Fibroblast of lung (primary cell): ENCODE measurements at regions not wholly inside any gene's neighbourhood (a gene's known extent, or its start where the extent isn't known, plus 50 kb on each side); places are given as distances from the start of the nearest gene placed in this dataset.

Source experiments
- CTCF ChIP-seq, 2 donors: IDR thresholded peaks in 1 of 2; conservative IDR thresholded peaks in 1 of 2; 1 replicate in 1 of 2; 2 replicates in 1 of 2; pipeline ENCODE4 v1.5.1; 2011 to 2012; ENCODE audit warnings: low read length in 2 of 2, control low read depth in 1 of 2, inconsistent platforms in 1 of 2, low read depth in 1 of 2, mild to moderate bottlenecking in 1 of 2
- EZH2 ChIP-seq: IDR thresholded peaks from 2 replicates; pipeline ENCODE4 v1.5.1; 2012; ENCODE audit warnings: low read length, control low read depth, mild to moderate bottlenecking; ENCODE audit errors: missing control alignments

DNA sequence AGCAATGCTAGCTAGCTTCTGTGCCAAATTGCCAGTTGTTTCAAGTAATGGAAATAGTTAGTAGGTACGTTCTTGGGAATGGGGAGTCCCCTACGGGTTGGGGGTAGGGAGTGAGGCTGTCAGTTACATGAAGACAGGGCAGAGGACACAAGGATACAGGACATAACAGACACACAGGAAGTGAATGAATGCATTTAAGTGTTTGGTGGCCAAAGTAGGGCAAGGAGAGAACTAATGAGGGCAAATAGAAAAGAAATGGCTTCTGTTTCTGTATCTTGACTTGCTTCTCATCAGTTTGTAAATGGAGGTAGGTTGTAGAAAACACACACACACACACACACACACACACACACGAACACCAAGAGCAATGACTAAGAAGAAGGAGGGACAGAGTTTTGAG is 142.2 kb downstream of the S1PR1 start:
- TF ChIP-seq CTCF (conservative IDR thresholded peaks at IDR 0.05 in 1 of 2, IDR thresholded peaks at IDR 0.05 in 1 of 2; ENCODE audit: low read depth in 1 of 2, low read length in 2 of 2) (no peak), EZH2 (no peak)
